Activated T-cell treated with anti-CD3 and anti-CD28 coated beads, Interleukin-2, amount 50 U/mL, for 24 hours (primary cell): ENCODE measurements at regions not wholly inside any gene's neighbourhood (a gene's known extent, or its start where the extent isn't known, plus 50 kb on each side); places are given as distances from the start of the nearest gene placed in this dataset.
"Not testable (repeated sequence)": the region's sequence is repeated elsewhere in the genome, so short reads cannot be mapped to it uniquely, and the experiment has no call there.

ENCODE experiments used
- DNase-seq: peaks from one replicate; pipeline ENCODE4 v3.0.0-alpha.2; 2020
- H3K27ac Mint-ChIP-seq: 2 replicates; pipeline ENCODE4 v1.8.0; 2020; ENCODE audit warnings: mild to moderate bottlenecking, mixed read lengths
- H3K27me3 Mint-ChIP-seq: 2 replicates; pipeline ENCODE4 v1.8.0; 2020; ENCODE audit warnings: mixed read lengths
- H3K36me3 Mint-ChIP-seq: 2 replicates; pipeline ENCODE4 v1.8.0; 2020; ENCODE audit warnings: low read depth, mixed read lengths
- H3K4me1 Mint-ChIP-seq: 2 replicates; pipeline ENCODE4 v1.8.0; 2020; ENCODE audit warnings: low read depth, mixed read lengths
- H3K4me3 Mint-ChIP-seq: 2 replicates; pipeline ENCODE4 v1.8.0; 2020; ENCODE audit warnings: mild to moderate bottlenecking, moderate library complexity, mixed read lengths
- H3K9me3 Mint-ChIP-seq: 2 replicates; pipeline ENCODE4 v1.8.0; 2020; ENCODE audit warnings: mixed read lengths

- H3K36me3 Mint-ChIP-seq, result no peaks in the 10 kb centered on the region
- no peaks in the 10 kb centered on the region for H3K9me3 Mint-ChIP-seq
- peaks cover 31% of the 10 kb centered on the region for H3K27me3 Mint-ChIP-seq
- no peak for DNase-seq
- no peak overlapping the region for H3K27ac Mint-ChIP-seq
- H3K4me1 Mint-ChIP-seq, result peaks cover 9% of the 10 kb centered on the region
- no peak overlapping the region for H3K4me3 Mint-ChIP-seq
Observed at GRCh38 chr18:59971871-59972428, 72.2 kb downstream of the PMAIP1 start.

- not testable (repeated sequence) for H3K4me1 Mint-ChIP-seq, H3K36me3 Mint-ChIP-seq, H3K4me3 Mint-ChIP-seq, DNase-seq, H3K27ac Mint-ChIP-seq, H3K9me3 Mint-ChIP-seq
- H3K27me3 Mint-ChIP-seq, result peaks cover 32% of the 10 kb centered on the region
Observed at GRCh38 chr18:59971144-59971543, 71.3 kb downstream of the PMAIP1 start.

DNA sequence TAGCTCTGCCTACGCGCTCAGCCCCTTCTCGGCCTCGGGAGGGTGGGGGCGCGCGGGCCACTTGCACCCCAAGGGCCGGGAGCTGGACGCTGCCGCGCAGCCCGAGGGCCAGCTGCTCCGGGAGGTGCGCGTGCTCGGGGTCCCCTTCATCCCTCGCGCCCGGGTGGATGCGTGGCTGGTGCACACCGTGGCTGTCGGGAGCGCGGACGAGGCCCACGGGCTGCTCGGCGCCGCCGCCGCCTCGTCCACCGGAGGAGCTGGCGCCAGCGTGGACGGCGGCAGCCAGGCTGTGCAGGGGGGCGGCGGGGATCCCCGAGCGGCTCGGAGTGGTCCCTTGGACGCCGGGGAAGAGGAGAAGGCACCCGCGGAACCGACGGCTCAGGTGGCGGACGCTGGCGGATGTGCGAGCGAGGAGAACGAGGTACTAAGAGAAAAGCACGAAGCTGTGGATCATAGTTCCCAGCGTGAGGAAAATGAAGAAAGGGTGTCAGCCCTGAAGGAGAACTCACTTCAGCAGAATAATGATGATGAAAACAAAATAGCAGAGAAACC lies 69.8 kb downstream of the PMAIP1 start:
- not testable (repeated sequence) for H3K4me3 Mint-ChIP-seq

GRCh38 chr18:59968583-59968982 lies 68.8 kb downstream of the PMAIP1 start:
- Mint-ChIP-seq H3K9me3 (no peaks in the 10 kb centered on the region), H3K4me1 (peaks cover 9% of the 10 kb centered on the region), H3K27me3 (peaks cover 41% of the 10 kb centered on the region), H3K4me3 (no peak overlapping the region), H3K36me3 (no peaks in the 10 kb centered on the region), H3K27ac (no peak overlapping the region)
- no peak for DNase-seq

More for the DNA sequence above, 69.8 kb downstream of the PMAIP1 start:
- not testable (repeated sequence) for H3K27ac Mint-ChIP-seq, H3K4me1 Mint-ChIP-seq, DNase-seq, H3K36me3 Mint-ChIP-seq, H3K9me3 Mint-ChIP-seq
- H3K27me3 Mint-ChIP-seq, result peaks cover 41% of the 10 kb centered on the region

- no peak for DNase-seq
- peaks cover 9% of the 10 kb centered on the region for H3K4me1 Mint-ChIP-seq
Observed at GRCh38 chr18:59967878-59968277, 68.1 kb downstream of the PMAIP1 start.

DNA sequence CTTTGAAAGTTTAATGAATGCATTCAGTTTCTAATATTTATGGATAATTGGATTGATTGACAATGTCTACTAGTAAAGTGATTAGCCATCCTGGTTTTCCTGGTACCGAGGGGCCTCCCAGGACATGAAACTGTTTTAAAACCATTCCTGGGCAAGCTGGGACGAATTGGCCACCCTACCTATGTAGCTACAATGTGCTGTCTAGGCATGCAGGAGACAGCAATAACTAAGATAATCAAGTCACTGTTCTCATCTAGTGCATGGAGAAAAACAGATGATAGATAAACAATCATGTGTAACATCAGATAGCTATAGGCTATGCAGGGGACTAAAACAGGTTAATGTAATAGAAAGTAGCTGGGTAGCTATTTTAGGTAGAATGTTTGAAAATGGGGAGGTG lies 67.1 kb downstream of the PMAIP1 start:
- H3K4me3 Mint-ChIP-seq, result no peak overlapping the region
- peaks cover 9% of the 10 kb centered on the region for H3K4me1 Mint-ChIP-seq
- DNase-seq, result no peak
- no peak overlapping the region for H3K27ac Mint-ChIP-seq
- H3K36me3 Mint-ChIP-seq, result no peaks in the 10 kb centered on the region
- H3K9me3 Mint-ChIP-seq, result no peaks in the 10 kb centered on the region
- peaks cover 45% of the 10 kb centered on the region for H3K27me3 Mint-ChIP-seq

More at GRCh38 chr18:59967878-59968277, 68.1 kb downstream of the PMAIP1 start:
- no peaks in the 10 kb centered on the region for H3K36me3 Mint-ChIP-seq
- peaks cover 45% of the 10 kb centered on the region for H3K27me3 Mint-ChIP-seq
- H3K4me3 Mint-ChIP-seq, result no peak overlapping the region
- H3K9me3 Mint-ChIP-seq, result no peaks in the 10 kb centered on the region
- no peak overlapping the region for H3K27ac Mint-ChIP-seq

- H3K27me3 Mint-ChIP-seq, result peaks cover 35% of the 10 kb centered on the region
- H3K36me3 Mint-ChIP-seq, result no peaks in the 10 kb centered on the region
- no peak overlapping the region for H3K27ac Mint-ChIP-seq
- no peak for DNase-seq
- peaks cover 14% of the 10 kb centered on the region for H3K4me1 Mint-ChIP-seq
- H3K9me3 Mint-ChIP-seq, result no peaks in the 10 kb centered on the region
- H3K4me3 Mint-ChIP-seq, result no peak overlapping the region
Observed at GRCh38 chr18:59963229-59963628, 63.4 kb downstream of the PMAIP1 start.

DNA sequence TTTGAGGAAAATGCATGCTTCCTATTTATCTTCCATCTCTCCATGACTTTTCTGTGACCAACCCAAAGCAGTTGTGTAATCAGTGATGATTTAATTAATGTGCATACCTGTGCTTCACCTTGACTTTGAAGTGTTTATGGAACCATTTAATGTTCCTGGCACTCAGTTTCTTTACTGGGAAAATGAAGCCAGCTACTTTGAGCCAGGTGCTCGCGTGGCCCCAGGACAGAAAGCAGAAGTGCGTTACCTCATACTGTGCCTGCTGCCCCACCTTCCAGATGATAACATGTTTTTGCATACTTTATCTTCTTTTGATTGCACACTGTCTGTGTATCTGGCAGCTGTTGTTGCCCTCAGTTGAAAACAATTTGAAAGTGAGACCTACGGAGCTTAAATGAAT lies 61.3 kb downstream of the PMAIP1 start:
- Mint-ChIP-seq H3K4me1 (peaks cover 21% of the 10 kb centered on the region), H3K9me3 (no peaks in the 10 kb centered on the region), H3K36me3 (no peaks in the 10 kb centered on the region), H3K27me3 (peaks cover 34% of the 10 kb centered on the region), H3K27ac (no peak overlapping the region), H3K4me3 (no peak overlapping the region)
- DNase-seq, result no peak

- DNase-seq, result no peak
- Mint-ChIP-seq H3K36me3 (no peaks in the 10 kb centered on the region), H3K27me3 (peaks cover 27% of the 10 kb centered on the region), H3K4me3 (no peak overlapping the region), H3K9me3 (no peaks in the 10 kb centered on the region), H3K27ac (no peak overlapping the region), H3K4me1 (peaks cover 21% of the 10 kb centered on the region)
Observed at GRCh38 chr18:59960272-59960671, 60.5 kb downstream of the PMAIP1 start.

DNA sequence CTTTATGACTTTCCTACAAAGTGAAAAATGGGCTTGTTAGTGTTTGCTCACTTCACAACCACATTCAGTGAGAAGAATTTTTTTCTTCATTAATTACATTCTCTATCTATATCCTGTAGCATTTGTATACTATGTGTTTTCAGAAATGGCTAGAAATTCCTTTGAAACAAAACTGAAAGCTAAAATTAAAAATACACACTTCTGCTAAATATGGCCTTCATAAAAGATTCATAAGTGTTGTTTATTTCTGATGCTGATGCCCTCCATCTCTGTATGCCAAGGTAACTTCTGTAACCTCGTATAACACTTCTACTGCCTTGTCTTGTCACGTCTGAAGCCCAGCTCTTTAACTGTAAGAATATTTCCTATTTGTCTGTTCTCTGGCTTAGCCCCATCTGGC lies 59.8 kb downstream of the PMAIP1 start:
- Mint-ChIP-seq H3K4me1 (peaks cover 25% of the 10 kb centered on the region), H3K27ac (no peak overlapping the region), H3K36me3 (no peaks in the 10 kb centered on the region), H3K4me3 (no peak overlapping the region), H3K27me3 (peaks cover 23% of the 10 kb centered on the region), H3K9me3 (no peaks in the 10 kb centered on the region)
- no peak for DNase-seq

GRCh38 chr18:59959073-59959472 lies 59.3 kb downstream of the PMAIP1 start:
- no peaks in the 10 kb centered on the region for H3K36me3 Mint-ChIP-seq
- no peak for DNase-seq
- H3K4me1 Mint-ChIP-seq, result peaks cover 30% of the 10 kb centered on the region
- no peak overlapping the region for H3K27ac Mint-ChIP-seq
- peaks cover 22% of the 10 kb centered on the region for H3K27me3 Mint-ChIP-seq
- no peaks in the 10 kb centered on the region for H3K9me3 Mint-ChIP-seq
- H3K4me3 Mint-ChIP-seq, result no peak overlapping the region

GRCh38 chr18:59957957-59958356 lies 58.2 kb downstream of the PMAIP1 start:
- peaks cover 18% of the 10 kb centered on the region for H3K27me3 Mint-ChIP-seq
- no peak for DNase-seq
- H3K27ac Mint-ChIP-seq, result no peak overlapping the region
- H3K36me3 Mint-ChIP-seq, result no peaks in the 10 kb centered on the region
- H3K9me3 Mint-ChIP-seq, result no peaks in the 10 kb centered on the region
- no peak overlapping the region for H3K4me3 Mint-ChIP-seq
- peaks cover 39% of the 10 kb centered on the region for H3K4me1 Mint-ChIP-seq

DNA sequence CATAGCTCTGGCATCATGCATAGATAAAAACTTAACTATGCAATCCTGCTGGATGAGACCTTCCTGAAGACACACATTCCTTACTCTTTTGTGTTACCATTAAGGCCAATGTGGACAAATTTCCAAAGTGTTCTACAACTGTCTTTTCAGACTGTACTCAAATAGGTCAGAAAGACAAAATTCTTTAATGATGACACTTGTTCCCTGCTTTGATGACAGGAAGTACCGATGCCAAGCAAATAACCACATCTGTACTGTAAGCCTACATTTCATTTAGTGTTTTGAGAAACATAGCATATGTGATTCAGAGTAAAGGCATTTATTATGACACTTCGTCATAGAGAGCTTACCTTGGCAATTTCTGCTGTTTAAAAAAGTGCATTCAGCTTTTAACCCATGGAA lies 55.0 kb downstream of the PMAIP1 start:
- Mint-ChIP-seq H3K27ac (no peak overlapping the region), H3K36me3 (no peaks in the 10 kb centered on the region), H3K9me3 (no peaks in the 10 kb centered on the region), H3K4me1 (peaks cover 62% of the 10 kb centered on the region), H3K4me3 (no peak overlapping the region), H3K27me3 (peaks cover 13% of the 10 kb centered on the region)
- DNase-seq, result no peak

GRCh38 chr18:59954241-59954640 lies 54.4 kb downstream of the PMAIP1 start:
- Mint-ChIP-seq H3K27me3 (peaks cover 13% of the 10 kb centered on the region), H3K4me3 (no peak overlapping the region), H3K27ac (no peak overlapping the region), H3K4me1 (peaks cover 61% of the 10 kb centered on the region), H3K9me3 (no peaks in the 10 kb centered on the region), H3K36me3 (no peaks in the 10 kb centered on the region)
- no peak for DNase-seq
